Common myeloid progenitor, CD34-positive (primary cell): ENCODE measurements at regions not wholly inside any gene's neighbourhood (a gene's known extent, or its start where the extent isn't known, plus 50 kb on each side); places are given as distances from the start of the nearest gene placed in this dataset.

Source experiments
- CTCF ChIA-PET: fragments of 350-600 bp; sonication (Branson Sonifier 250); formaldehyde crosslinking; loops from one replicate; lab custom pipeline; 2021; ENCODE audit warnings: antibody characterized with exemption; lab: Charles Lee
- POLR2A ChIA-PET: fragments of 350-600 bp; sonication (Branson Sonifier 250); formaldehyde crosslinking; loops from one replicate; lab custom pipeline; 2021; ENCODE audit warnings: antibody characterized with exemption; lab: Charles Lee
- DNase-seq, 3 donors: peaks; one replicate each; pipeline versions ENCODE4 v3.0.0 to v3.0.0-alpha.2; 2013
- H3K27ac ChIP-seq, 2 experiments: 1 replicate in 1 of 2; 2 replicates in 1 of 2; pipeline ENCODE4 v1.7.0; 2013; ENCODE audit warnings: inconsistent platforms in 2 of 2, low read length in 2 of 2, mild to moderate bottlenecking in 2 of 2, low read depth in 1 of 2, moderate library complexity in 1 of 2; ENCODE audit not compliant: severe bottlenecking in 2 of 2, insufficient read depth in 1 of 2, poor library complexity in 1 of 2
- H3K27me3 ChIP-seq, 5 experiments: replicated peaks in 2 of 5; 1 replicate in 3 of 5; 2 replicates in 2 of 5; pipeline versions ENCODE4 v1.6.1 to v1.7.0; 2013; ENCODE audit warnings: low read length in 4 of 5, mild to moderate bottlenecking in 2 of 5, moderate library complexity in 2 of 5, inconsistent platforms in 1 of 5; ENCODE audit not compliant: insufficient read depth in 5 of 5, control insufficient read depth in 4 of 5
- H3K36me3 ChIP-seq, 4 experiments: 1 replicate in 2 of 4; 2 replicates in 2 of 4; pipeline versions ENCODE4 v1.6.1 to v1.7.0; 2013; ENCODE audit warnings: low read length in 3 of 4, control low read depth in 1 of 4, mild to moderate bottlenecking in 1 of 4; ENCODE audit not compliant: control insufficient read depth in 4 of 4, insufficient read depth in 4 of 4
- H3K4me1 ChIP-seq, 4 experiments: 1 replicate in 3 of 4; 2 replicates in 1 of 4; pipeline versions ENCODE4 v1.6.1 to v1.7.1; 2013; ENCODE audit warnings: low read length in 3 of 4, mild to moderate bottlenecking in 3 of 4, control low read depth in 1 of 4, inconsistent platforms in 1 of 4, moderate library complexity in 1 of 4; ENCODE audit not compliant: control insufficient read depth in 4 of 4, insufficient read depth in 4 of 4; ENCODE audit errors: control extremely low read depth in 1 of 4
- H3K4me3 ChIP-seq, 7 experiments: 1 replicate in 4 of 7; 2 replicates in 3 of 7; pipeline versions ENCODE4 v1.5.1 to v1.7.0; 2013; ENCODE audit warnings: mild to moderate bottlenecking in 7 of 7, low read length in 6 of 7, moderate library complexity in 6 of 7, inconsistent platforms in 2 of 7, low read depth in 2 of 7, control low read depth in 1 of 7; ENCODE audit not compliant: insufficient read depth in 4 of 7, control insufficient read depth in 1 of 7; ENCODE audit errors: extremely low read depth in 1 of 7
- H3K9me3 ChIP-seq, 5 experiments: 1 replicate in 4 of 5; 2 replicates in 1 of 5; pipeline versions ENCODE4 v1.6.1 to v1.7.1; 2013; ENCODE audit warnings: low read length in 4 of 5, mild to moderate bottlenecking in 2 of 5, inconsistent platforms in 1 of 5, low read depth in 1 of 5, moderate library complexity in 1 of 5; ENCODE audit not compliant: control insufficient read depth in 4 of 5, insufficient read depth in 2 of 5; ENCODE audit errors: control extremely low read depth in 1 of 5
- WGBS: methylation state at CpG from one replicate; pipeline ENCODE4 v1.1.5; 2013; ENCODE audit not compliant: insufficient coverage; 5-methylcytosine and 5-hydroxymethylcytosine counted together

GRCh38 chr6:144908004-144908403, 622.9 kb downstream of the UTRN start:
- ChIA-PET POLR2A (no interaction called here), CTCF (no interaction called here)

GRCh38 chr6:144909753-144910285, 624.7 kb downstream of the UTRN start:
- Histone ChIP-seq H3K27me3 (no peaks in the 10 kb centered on the region), H3K36me3 (no peaks in the 10 kb centered on the region), H3K4me1 (no peaks in the 10 kb centered on the region), H3K9me3 (no peaks in the 10 kb centered on the region), H3K4me3 (no peak overlapping the region), H3K27ac (no peak overlapping the region)
- no peak for DNase-seq
- ChIA-PET CTCF (no interaction called here), POLR2A (no interaction called here)
- WGBS = 92% methylated on average over 2 of the region's 3 CpGs

More at GRCh38 chr6:144908004-144908403, 622.9 kb downstream of the UTRN start:
- H3K27me3 ChIP-seq = no peaks in the 10 kb centered on the region
- WGBS = 100% methylated on average over 1 of the region's 1 CpG
- H3K36me3 ChIP-seq = no peaks in the 10 kb centered on the region
- H3K4me3 ChIP-seq = no peak overlapping the region
- H3K4me1 ChIP-seq = no peaks in the 10 kb centered on the region
- H3K27ac ChIP-seq = no peak overlapping the region
- peaks cover 0 to 3% (median 0%) of the 10 kb centered on the region in 5 experiments for H3K9me3 ChIP-seq
- DNase-seq = no peak

- H3K27ac ChIP-seq = no peak overlapping the region
- 100% methylated on average over 1 of the region's 2 CpGs for WGBS
- no peaks in the 10 kb centered on the region for H3K36me3 ChIP-seq
- POLR2A ChIA-PET = no interaction called here
- H3K9me3 ChIP-seq = no peaks in the 10 kb centered on the region
- H3K27me3 ChIP-seq = no peaks in the 10 kb centered on the region
- no peak for DNase-seq
- H3K4me3 ChIP-seq = no peak overlapping the region
- no peaks in the 10 kb centered on the region for H3K4me1 ChIP-seq
- CTCF ChIA-PET = no interaction called here
Measured at GRCh38 chr6:144911322-144911721, 626.2 kb downstream of the UTRN start.

GRCh38 chr6:144912474-144912873, 627.3 kb downstream of the UTRN start:
- H3K4me1 ChIP-seq = no peaks in the 10 kb centered on the region
- ChIA-PET CTCF (interaction anchor here (0.9 to 1.1 kb wide), 2 partner anchors 17 to 115 kb away, joined by 3 to 5 read pairs; no protein-coding TSS in a partner anchor), POLR2A (no interaction called here)
- no peaks in the 10 kb centered on the region for H3K36me3 ChIP-seq
- no CpG with 5 or more reads among the region's 2 CpGs for WGBS
- H3K27me3 ChIP-seq = no peaks in the 10 kb centered on the region
- H3K4me3 ChIP-seq = peak overlapping the region in 2 of 7 experiments; percentile 10 to 33
- H3K27ac ChIP-seq = no peak overlapping the region
- H3K9me3 ChIP-seq = no peaks in the 10 kb centered on the region
- DNase-seq = peak; percentile 39 to 83 (median 79)

GRCh38 chr6:144918073-144918472, 632.9 kb downstream of the UTRN start:
- Histone ChIP-seq H3K4me3 (no peak overlapping the region), H3K36me3 (no peaks in the 10 kb centered on the region), H3K9me3 (no peaks in the 10 kb centered on the region), H3K27ac (no peak overlapping the region), H3K27me3 (no peaks in the 10 kb centered on the region), H3K4me1 (no peaks in the 10 kb centered on the region)
- DNase-seq = no peak
- CTCF ChIA-PET = no interaction called here
- 96% methylated on average over 3 of the region's 4 CpGs for WGBS
- POLR2A ChIA-PET = no interaction called here

GRCh38 chr6:144919560-144919959, 634.4 kb downstream of the UTRN start:
- ChIA-PET POLR2A (interaction anchor here (0.7 kb wide), 1 partner anchor 62 kb away, joined by 3 read pairs; no protein-coding TSS in a partner anchor), CTCF (no interaction called here)
- H3K36me3 ChIP-seq = no peaks in the 10 kb centered on the region
- no peaks in the 10 kb centered on the region for H3K27me3 ChIP-seq
- no CpG with 5 or more reads among the region's 2 CpGs for WGBS
- no peak for DNase-seq
- no peak overlapping the region for H3K27ac ChIP-seq
- H3K9me3 ChIP-seq = no peaks in the 10 kb centered on the region
- H3K4me3 ChIP-seq = no peak overlapping the region
- no peaks in the 10 kb centered on the region for H3K4me1 ChIP-seq

GRCh38 chr6:144920391-144920961, 635.3 kb downstream of the UTRN start:
- peak in 2 of 3 donors; percentile 14 to 31 for DNase-seq
- Histone ChIP-seq H3K36me3 (no peaks in the 10 kb centered on the region), H3K4me1 (no peaks in the 10 kb centered on the region), H3K27me3 (no peaks in the 10 kb centered on the region), H3K9me3 (no peaks in the 10 kb centered on the region), H3K4me3 (no peak overlapping the region), H3K27ac (no peak overlapping the region)
- 100% methylated on average over 4 of the region's 4 CpGs for WGBS
- ChIA-PET CTCF (no interaction called here), POLR2A (interaction anchor here (0.7 kb wide), 2 partner anchors 63 to 80 kb away, joined by 3 to 4 read pairs; no protein-coding TSS in a partner anchor)
